ENCODE measurements at regions not wholly inside any gene's neighbourhood (a gene's known extent, or its start where the extent isn't known, plus 50 kb on each side); places are given as distances from the start of the nearest gene placed in this dataset.

DNA sequence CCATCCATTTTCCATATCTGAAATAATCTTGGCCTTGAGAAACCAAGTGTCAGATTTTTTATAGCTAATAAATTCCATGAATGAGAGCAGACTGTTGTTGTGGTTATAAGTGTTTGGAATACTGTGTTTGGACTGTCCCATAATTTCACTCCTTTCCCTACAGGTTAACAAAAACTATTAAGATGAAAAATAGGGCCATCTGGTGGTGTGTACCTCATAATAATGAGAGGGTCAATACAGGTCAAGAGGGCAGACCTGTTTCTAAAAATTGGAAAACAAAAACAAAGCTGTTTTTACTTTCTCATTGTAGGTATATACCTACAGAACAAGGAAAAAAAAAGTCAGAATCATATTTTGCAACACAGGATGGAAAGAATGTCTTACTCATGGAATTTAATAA, 553.8 kb upstream of the SGO1 start (continued):
- TF ChIP-seq JUND (IDR thresholded peaks at IDR 0.05) (no peak), EZH2phosphoT487 (IDR thresholded peaks at IDR 0.05; ENCODE audit: borderline replicate concordance) (no peak), ELF1 (IDR thresholded peaks at IDR 0.05; ENCODE audit: borderline replicate concordance, low read depth) (no peak), CBX3 (IDR thresholded peaks at IDR 0.05; ENCODE audit: low read depth) (no peak), REST (IDR thresholded peaks at IDR 0.05; ENCODE audit: low read depth) (no peak), ZNF274 (IDR thresholded peaks at IDR 0.05; ENCODE audit: low read depth, low read length) (no peak)
- TF ChIP-seq, protein P1, sequence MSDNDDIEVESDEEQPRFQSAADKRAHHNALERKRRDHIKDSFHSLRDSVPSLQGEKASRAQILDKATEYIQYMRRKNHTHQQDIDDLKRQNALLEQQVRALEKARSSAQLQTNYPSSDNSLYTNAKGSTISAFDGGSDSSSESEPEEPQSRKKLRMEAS (IDR thresholded peaks at IDR 0.05), result no peak

GRCh38 chr3:20736287-20736852, 550.4 kb upstream of the SGO1 start:
- H4K20me1 ChIP-seq (ENCODE audit: insufficient read depth), result no peaks in the 10 kb centered on the region
- no peaks in the 10 kb centered on the region for H3K27me3 ChIP-seq (ENCODE audit: insufficient read depth, low read length)
- H2AFZ ChIP-seq (ENCODE audit: low read depth, low read length, poor library complexity, severe bottlenecking), result no peak overlapping the region
- no peaks in the 10 kb centered on the region for H3K9me2 ChIP-seq (ENCODE audit: insufficient read depth)
- no peaks in the 10 kb centered on the region for H3K79me2 ChIP-seq (ENCODE audit: insufficient read depth, low read length)
- intact Hi-C loops (cut with micrococcal nuclease), result no loop called here
- no peak for TF ChIP-seq YY1 (IDR thresholded peaks at IDR 0.05; ENCODE audit: extremely low read depth, insufficient replicate concordance, low read depth, low read length)
- no peak for TF ChIP-seq ZFX (IDR thresholded peaks at IDR 0.05)
- TF ChIP-seq SP1 (IDR thresholded peaks at IDR 0.05; ENCODE audit: low read depth), result no peak
- TF ChIP-seq EZH2phosphoT487 (IDR thresholded peaks at IDR 0.05; ENCODE audit: borderline replicate concordance), result no peak
- TF ChIP-seq, protein P1 (IDR thresholded peaks at IDR 0.05), result no peak
- TF ChIP-seq POLR2A (IDR thresholded peaks at IDR 0.05; ENCODE audit: borderline replicate concordance, extremely low read depth, insufficient read depth, insufficient read length), result no peak
- TF ChIP-seq SRF (IDR thresholded peaks at IDR 0.05; ENCODE audit: low read depth), result no peak
- no peak for TF ChIP-seq EZH2 (IDR thresholded peaks at IDR 0.05)
- TF ChIP-seq POLR2AphosphoS5 (IDR thresholded peaks at IDR 0.05; ENCODE audit: low read depth, low read length), result no peak
- TF ChIP-seq CTCF (IDR thresholded peaks at IDR 0.05 in 2 of 3, conservative IDR thresholded peaks at IDR 0.05 in 1 of 3; ENCODE audit: borderline replicate concordance in 1 of 3, insufficient read depth in 1 of 3, low read depth in 2 of 3, low read length in 2 of 3), result no peak
- CTCF ChIA-PET, result no interaction called here
- DNase-seq (ENCODE audit: low read depth, low spot score), result no peak
- H3K4me2 ChIP-seq (ENCODE audit: low read length), result no peak overlapping the region
- RAD21 ChIA-PET (ENCODE audit: low non-redundant PET in 1 of 2, low total read pairs in 2 of 2, uncharacterized antibody in 2 of 2, unreplicated experiment in 2 of 2), result no interaction called here
- peaks cover 0 to 3% of the 10 kb centered on the region in 2 experiments; a peak in 2 of 4 replicates for H3K9me3 ChIP-seq (ENCODE audit: control insufficient read depth in 1 of 2, insufficient read depth in 1 of 2, low read depth in 1 of 2, low read length in 2 of 2)
- POLR2A ChIA-PET, result no interaction called here
- no peak overlapping the region for H3K4me3 ChIP-seq (replicated peaks in 1 of 2; ENCODE audit: low read depth in 1 of 2, low read length in 2 of 2)
- no TSS peak for BruUV-seq (replicated peaks)
- no peak overlapping the region for H3K27ac ChIP-seq (ENCODE audit: low read depth, low read length)
- no peaks in the 10 kb centered on the region for H3K36me3 ChIP-seq (ENCODE audit: control insufficient read depth in 1 of 2, insufficient read depth in 2 of 2, low read length in 2 of 2)
- no peak overlapping the region for H3K9ac ChIP-seq (ENCODE audit: low read length)
- H3K4me1 ChIP-seq (ENCODE audit: control insufficient read depth in 1 of 2, insufficient read depth in 2 of 2, low read length in 2 of 2), result no peaks in the 10 kb centered on the region
- no peak for ATAC-seq

Data from HCT116 (cell line).